ENCODE measurements at regions not wholly inside any gene's neighbourhood (a gene's known extent, or its start where the extent isn't known, plus 50 kb on each side); places are given as distances from the start of the nearest gene placed in this dataset.

DNA sequence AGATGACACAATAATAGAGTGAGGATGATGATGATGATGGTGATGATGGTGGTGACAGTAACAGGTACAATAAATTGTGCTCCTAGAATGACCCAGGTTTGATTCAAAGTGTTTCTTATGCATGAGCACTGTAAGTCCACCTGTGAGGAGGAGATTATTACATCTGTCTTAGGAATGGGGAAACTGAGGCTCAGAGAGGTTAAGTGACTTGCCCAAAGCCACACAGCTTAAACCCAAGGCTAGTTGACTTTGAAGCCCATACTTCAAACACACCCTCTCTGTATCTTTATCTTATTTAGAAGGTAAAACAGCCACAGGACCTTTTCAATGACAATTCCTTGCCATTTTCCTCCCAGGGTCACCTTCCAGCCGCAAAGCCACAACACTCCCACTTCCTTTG is 88.9 kb downstream of the MIAT start:
- TF ChIP-seq CHD1 (IDR thresholded peaks at IDR 0.05; ENCODE audit: low read depth, low read length) (no peak), POLR2A (IDR thresholded peaks at IDR 0.05; ENCODE audit: control extremely low read depth in 1 of 2, low read depth in 2 of 2, low read length in 2 of 2) (no peak), EP300 (IDR thresholded peaks at IDR 0.05; ENCODE audit: borderline replicate concordance in 1 of 2, low read depth in 2 of 2, low read length in 2 of 2) (no peak), GABPA (IDR thresholded peaks at IDR 0.05; ENCODE audit: borderline replicate concordance, insufficient read depth, low read length) (no peak), POLR2AphosphoS5 (IDR thresholded peaks at IDR 0.05; ENCODE audit: low read depth, low read length) (no peak), TAF1 (IDR thresholded peaks at IDR 0.05; ENCODE audit: low read depth, low read length) (no peak), EZH2 (IDR thresholded peaks at IDR 0.05; ENCODE audit: low read depth, low read length, severe bottlenecking) (no peak), CEBPB (IDR thresholded peaks at IDR 0.05; ENCODE audit: low read depth, low read length) (no peak), JUND (IDR thresholded peaks at IDR 0.05; ENCODE audit: low read length) (no peak), SP1 (IDR thresholded peaks at IDR 0.05; ENCODE audit: low read depth, low read length) (no peak)
- TF ChIP-seq, protein P1, sequence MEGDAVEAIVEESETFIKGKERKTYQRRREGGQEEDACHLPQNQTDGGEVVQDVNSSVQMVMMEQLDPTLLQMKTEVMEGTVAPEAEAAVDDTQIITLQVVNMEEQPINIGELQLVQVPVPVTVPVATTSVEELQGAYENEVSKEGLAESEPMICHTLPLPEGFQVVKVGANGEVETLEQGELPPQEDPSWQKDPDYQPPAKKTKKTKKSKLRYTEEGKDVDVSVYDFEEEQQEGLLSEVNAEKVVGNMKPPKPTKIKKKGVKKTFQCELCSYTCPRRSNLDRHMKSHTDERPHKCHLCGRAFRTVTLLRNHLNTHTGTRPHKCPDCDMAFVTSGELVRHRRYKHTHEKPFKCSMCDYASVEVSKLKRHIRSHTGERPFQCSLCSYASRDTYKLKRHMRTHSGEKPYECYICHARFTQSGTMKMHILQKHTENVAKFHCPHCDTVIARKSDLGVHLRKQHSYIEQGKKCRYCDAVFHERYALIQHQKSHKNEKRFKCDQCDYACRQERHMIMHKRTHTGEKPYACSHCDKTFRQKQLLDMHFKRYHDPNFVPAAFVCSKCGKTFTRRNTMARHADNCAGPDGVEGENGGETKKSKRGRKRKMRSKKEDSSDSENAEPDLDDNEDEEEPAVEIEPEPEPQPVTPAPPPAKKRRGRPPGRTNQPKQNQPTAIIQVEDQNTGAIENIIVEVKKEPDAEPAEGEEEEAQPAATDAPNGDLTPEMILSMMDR (IDR thresholded peaks at IDR 0.05; ENCODE audit: control extremely low read depth in 1 of 3, insufficient read depth in 1 of 3, low read depth in 1 of 3, low read length in 3 of 3): no peak
- TF ChIP-seq, protein P2, sequence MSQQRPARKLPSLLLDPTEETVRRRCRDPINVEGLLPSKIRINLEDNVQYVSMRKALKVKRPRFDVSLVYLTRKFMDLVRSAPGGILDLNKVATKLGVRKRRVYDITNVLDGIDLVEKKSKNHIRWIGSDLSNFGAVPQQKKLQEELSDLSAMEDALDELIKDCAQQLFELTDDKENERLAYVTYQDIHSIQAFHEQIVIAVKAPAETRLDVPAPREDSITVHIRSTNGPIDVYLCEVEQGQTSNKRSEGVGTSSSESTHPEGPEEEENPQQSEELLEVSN (IDR thresholded peaks at IDR 0.05): no peak
- TF ChIP-seq, protein P3, sequence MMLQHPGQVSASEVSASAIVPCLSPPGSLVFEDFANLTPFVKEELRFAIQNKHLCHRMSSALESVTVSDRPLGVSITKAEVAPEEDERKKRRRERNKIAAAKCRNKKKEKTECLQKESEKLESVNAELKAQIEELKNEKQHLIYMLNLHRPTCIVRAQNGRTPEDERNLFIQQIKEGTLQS (IDR thresholded peaks at IDR 0.05; ENCODE audit: insufficient read depth, low read depth, low read length): no peak

Data from H1 (cell line).